ENCODE measurements at regions not wholly inside any gene's neighbourhood (a gene's known extent, or its start where the extent isn't known, plus 50 kb on each side); places are given as distances from the start of the nearest gene placed in this dataset.

GRCh38 chr11:50169634-50170033 is 137.0 kb downstream of the OR4C45 start:
- intact Hi-C loops (cut with micrococcal nuclease) = no loop called here
- Histone ChIP-seq H3K27me3 (ENCODE audit: control insufficient read depth in 2 of 2, insufficient read depth in 2 of 2, low read length in 2 of 2) (no peaks in the 10 kb centered on the region), H3K4me1 (replicated peaks in 1 of 2; ENCODE audit: control insufficient read depth in 2 of 2, insufficient read depth in 2 of 2, low read length in 2 of 2) (no peaks in the 10 kb centered on the region), H3K27ac (ENCODE audit: extremely low read depth, low read depth, low read length) (no peak overlapping the region), H3K9me3 (replicated peaks; ENCODE audit: control insufficient read depth, insufficient read depth, low read depth, low read length) (no peaks in the 10 kb centered on the region), H3K4me2 (ENCODE audit: insufficient read depth, low read length) (no peak overlapping the region), H3K9ac (ENCODE audit: insufficient read depth in 1 of 2, low read depth in 2 of 2, low read length in 2 of 2) (no peak overlapping the region), H3K79me2 (ENCODE audit: control insufficient read depth, insufficient read depth, low read length) (no peaks in the 10 kb centered on the region), H3K9me1 (ENCODE audit: control insufficient read depth, insufficient read depth, low read length) (no peaks in the 10 kb centered on the region), H4K20me1 (replicated peaks; ENCODE audit: control insufficient read depth, insufficient read depth, low read length) (no peaks in the 10 kb centered on the region), H2AFZ (ENCODE audit: low read depth, low read length) (no peak overlapping the region), H3K36me3 (ENCODE audit: control insufficient read depth, insufficient read depth, low read length) (no peaks in the 10 kb centered on the region), H3K4me3 (no peak overlapping the region)
- under 1% methylated on average over 13 of the region's 13 CpGs for WGBS (ENCODE audit: insufficient coverage, low coverage, missing lambda C conversion rate)
- no peak for FAIRE-seq
- ATAC-seq = no peak
- no TSS peak for BruUV-seq (replicated peaks)
- ChIA-PET POLR2A (no interaction called here), CTCF (ENCODE audit: low intra/inter-chr PET ratio) (no interaction called here)
- DNase-seq (ENCODE audit: extremely low read depth in 1 of 4, low spot score in 3 of 4) = no peak
- TF ChIP-seq L3MBTL2 (IDR thresholded peaks at IDR 0.05) (no peak), NR2C2 (CRISPR knock-in tag; IDR thresholded peaks at IDR 0.05) (no peak), NR2C2 (tag; IDR thresholded peaks at IDR 0.05) (no peak), ZBTB5 (IDR thresholded peaks at IDR 0.05) (no peak), PHB (CRISPR knock-in tag; IDR thresholded peaks at IDR 0.05) (no peak), SP1 (CRISPR knock-in tag; IDR thresholded peaks at IDR 0.05) (no peak), HMG20A (CRISPR knock-in tag; conservative IDR thresholded peaks at IDR 0.05) (no peak), PHB2 (IDR thresholded peaks at IDR 0.05; ENCODE audit: low read depth) (no peak), BRF2 (IDR thresholded peaks at IDR 0.05; ENCODE audit: borderline replicate concordance, insufficient read depth, insufficient read length) (no peak), POLR2B (IDR thresholded peaks at IDR 0.05; ENCODE audit: low read depth, partially characterized antibody) (no peak), POLR2H (tag; IDR thresholded peaks at IDR 0.05; ENCODE audit: low read depth) (no peak)
- in situ Hi-C loops (cut with MboI) = no loop called here
